ENCODE measurements at regions not wholly inside any gene's neighbourhood (a gene's known extent, or its start where the extent isn't known, plus 50 kb on each side); places are given as distances from the start of the nearest gene placed in this dataset.

- TF ChIP-seq CTCF (conservative IDR thresholded peaks at IDR 0.05; ENCODE audit: low read length) = no peak
- no peak for TF ChIP-seq EZH2phosphoT487 (IDR thresholded peaks at IDR 0.05; ENCODE audit: borderline replicate concordance, low read depth, low read length)
Measured at GRCh38 chr11:128310005-128310404, 277.4 kb downstream of the ETS1 start.
